ENCODE measurements at regions not wholly inside any gene's neighbourhood (a gene's known extent, or its start where the extent isn't known, plus 50 kb on each side); places are given as distances from the start of the nearest gene placed in this dataset.

DNA sequence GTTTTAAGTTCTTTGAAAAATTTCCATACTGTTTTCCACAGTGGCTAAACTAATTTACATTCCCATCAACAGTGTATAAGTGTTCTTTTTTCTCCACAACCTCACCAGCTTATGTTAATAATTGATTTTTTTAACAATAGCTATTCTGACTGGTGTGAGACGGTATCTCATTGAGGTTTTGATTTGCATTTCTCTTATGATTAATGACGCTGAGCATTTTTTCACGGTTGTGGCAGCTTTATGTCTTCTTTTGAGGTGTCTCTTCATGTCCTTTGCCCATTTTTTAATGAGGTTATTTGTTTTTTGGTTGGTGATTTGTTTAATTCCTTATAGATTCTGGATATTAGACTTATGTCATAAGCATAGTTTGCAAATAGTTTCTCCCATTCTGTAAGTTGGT is 997.9 kb downstream of the SUCLG1 start:
- TF ChIP-seq, protein P1, sequence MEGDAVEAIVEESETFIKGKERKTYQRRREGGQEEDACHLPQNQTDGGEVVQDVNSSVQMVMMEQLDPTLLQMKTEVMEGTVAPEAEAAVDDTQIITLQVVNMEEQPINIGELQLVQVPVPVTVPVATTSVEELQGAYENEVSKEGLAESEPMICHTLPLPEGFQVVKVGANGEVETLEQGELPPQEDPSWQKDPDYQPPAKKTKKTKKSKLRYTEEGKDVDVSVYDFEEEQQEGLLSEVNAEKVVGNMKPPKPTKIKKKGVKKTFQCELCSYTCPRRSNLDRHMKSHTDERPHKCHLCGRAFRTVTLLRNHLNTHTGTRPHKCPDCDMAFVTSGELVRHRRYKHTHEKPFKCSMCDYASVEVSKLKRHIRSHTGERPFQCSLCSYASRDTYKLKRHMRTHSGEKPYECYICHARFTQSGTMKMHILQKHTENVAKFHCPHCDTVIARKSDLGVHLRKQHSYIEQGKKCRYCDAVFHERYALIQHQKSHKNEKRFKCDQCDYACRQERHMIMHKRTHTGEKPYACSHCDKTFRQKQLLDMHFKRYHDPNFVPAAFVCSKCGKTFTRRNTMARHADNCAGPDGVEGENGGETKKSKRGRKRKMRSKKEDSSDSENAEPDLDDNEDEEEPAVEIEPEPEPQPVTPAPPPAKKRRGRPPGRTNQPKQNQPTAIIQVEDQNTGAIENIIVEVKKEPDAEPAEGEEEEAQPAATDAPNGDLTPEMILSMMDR (conservative IDR thresholded peaks at IDR 0.05; ENCODE audit: low read depth, low read length), result no peak
- TF ChIP-seq EZH2 (IDR thresholded peaks at IDR 0.05; ENCODE audit: borderline replicate concordance, low read depth, low read length, poor library complexity, severe bottlenecking), result no peak

Measured in A673 (cell line).